Adrenal gland (tissue), 9 donors: ENCODE measurements at regions not wholly inside any gene's neighbourhood (a gene's known extent, or its start where the extent isn't known, plus 50 kb on each side); places are given as distances from the start of the nearest gene placed in this dataset.

ENCODE experiments used
- DNase-seq, 7 donors: peaks; one replicate each; pipeline ENCODE4 v3.0.0-alpha.2; 2019 to 2020
- H3K27ac ChIP-seq, 5 donors: fragments of 200-600 bp; sonication (generic) in 4 of 5; 1 replicate in 3 of 5; 2 replicates in 2 of 5; pipeline versions ENCODE4 v1.5.1 to v1.8.0; 2016 to 2020; ENCODE audit warnings: mild to moderate bottlenecking in 1 of 5
- H3K27me3 ChIP-seq: fragments of 200-600 bp; 2 replicates; pipeline ENCODE4 v1.8.0; 2021
- H3K36me3 ChIP-seq, 2 donors: fragments of 200-600 bp; replicated peaks in 1 of 2; 1 replicate in 1 of 2; 2 replicates in 1 of 2; pipeline versions ENCODE4 v1.5.1 to v1.8.0; 2018 to 2022
- H3K4me1 ChIP-seq, 2 donors: fragments of 200-600 bp; replicated peaks in 1 of 2; 1 replicate in 1 of 2; 2 replicates in 1 of 2; pipeline versions ENCODE4 v1.5.1 to v1.8.0; 2018 to 2021
- H3K4me3 ChIP-seq, 4 donors: fragments of 200-600 bp; sonication (generic) in 3 of 4; one replicate each; pipeline ENCODE4 v1.5.1; 2016 to 2018
- H3K9me3 ChIP-seq, 3 donors: fragments of 200-600 bp; sonication (generic) in 1 of 3; replicated peaks in 1 of 3; 1 replicate in 2 of 3; 2 replicates in 1 of 3; pipeline versions ENCODE4 v1.5.1 to v1.8.0; 2016 to 2021
- CTCF ChIP-seq, 6 experiments: fragments of 450-650 bp in 4 of 6; fragments of 200-600 bp in 2 of 6; sonication (generic) in 1 of 6; IDR thresholded peaks; 1 replicate in 5 of 6; 2 replicates in 1 of 6; pipeline versions ENCODE4 v1.5.1 to v1.8.0; 2016 to 2021; ENCODE audit warnings: antibody characterized with exemption in 6 of 6, mild to moderate bottlenecking in 2 of 6, moderate library complexity in 1 of 6
- POLR2A ChIP-seq, 2 donors: fragments of 450-650 bp; IDR thresholded peaks; one replicate each; pipeline ENCODE4 v1.6.1; 2017; ENCODE audit warnings: antibody characterized with exemption in 2 of 2, mild to moderate bottlenecking in 2 of 2, moderate library complexity in 1 of 2
- WGBS, 4 donors: extraction: QIAGEN DNeasy Blood & Tissue Kit in 2 of 4; methylation state at CpG; one replicate each; pipeline versions ENCODE4 v1.1.5 to v1.1.7; 2013 to 2017; 5-methylcytosine and 5-hydroxymethylcytosine counted together
- intact Hi-C, 2 donors: fragments of 100-400 bp; cut with DNase I; formaldehyde crosslinking; loops; one replicate each; pipeline versions ENCODE4 v1.14.1 to v1.15.0; 2022 to 2023
- donor health status: healthy with polysubstance abuse.
- donor health status: Bipolar disorder and iron deficiency.
- donor health status: DM: yes; HTN: yes; CAD: no.
- donor health status: DM: no; HTN: no; CAD: no.
- donor health status: DM: no; HTN: no; CAD: no.

GRCh38 chr14:99011385-99011784 lies 260.6 kb downstream of the BCL11B start:
- intact Hi-C loops: no loop called here
- no peak for TF ChIP-seq CTCF (IDR thresholded peaks at IDR 0.05)
- 82 to 90% (median 86%) methylated on average over 6 of the region's 6 CpGs for WGBS, 4 donors
- Histone ChIP-seq H3K27me3 (no peaks in the 10 kb centered on the region), H3K27ac (no peak overlapping the region), H3K4me1 (no peaks in the 10 kb centered on the region), H3K36me3 (no peaks in the 10 kb centered on the region), H3K9me3 (no peaks in the 10 kb centered on the region), H3K4me3 (no peak overlapping the region)
- no peak for DNase-seq

DNA sequence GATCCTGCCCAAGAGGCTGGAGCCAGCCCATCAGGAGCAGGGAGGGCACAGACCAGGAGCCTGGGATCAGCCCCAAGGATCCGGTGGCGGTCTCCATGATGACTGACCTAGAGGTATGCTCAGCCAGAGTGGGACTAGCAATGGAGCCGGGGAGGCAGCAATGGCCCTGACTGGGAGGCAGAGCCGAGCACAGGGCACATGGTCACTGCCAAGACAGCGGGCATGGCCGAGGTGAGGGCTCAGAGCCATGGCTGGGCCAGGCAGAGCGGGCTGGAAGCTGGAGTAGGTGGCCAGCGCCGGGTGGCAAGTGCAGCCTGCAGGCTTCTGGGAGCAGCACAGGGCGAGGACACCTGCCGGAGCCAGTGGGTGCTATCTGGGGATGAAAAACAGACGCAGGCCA lies 259.3 kb downstream of the BCL11B start:
- no peak for TF ChIP-seq CTCF (IDR thresholded peaks at IDR 0.05)
- no peak for TF ChIP-seq POLR2A (IDR thresholded peaks at IDR 0.05)
- H3K27ac ChIP-seq: no peak overlapping the region
- no peak overlapping the region for H3K4me3 ChIP-seq
- no peaks in the 10 kb centered on the region for H3K9me3 ChIP-seq
- no peaks in the 10 kb centered on the region for H3K4me1 ChIP-seq
- 76 to 92% (median 86%) methylated on average over 5 to 12 of the region's 12 CpGs for WGBS, 4 donors
- H3K36me3 ChIP-seq: no peaks in the 10 kb centered on the region
- no peaks in the 10 kb centered on the region for H3K27me3 ChIP-seq
- no peak for DNase-seq
- intact Hi-C loops: no loop called here

- no peak overlapping the region for H3K4me3 ChIP-seq
- no peak for DNase-seq
- H3K9me3 ChIP-seq: no peaks in the 10 kb centered on the region
- no peaks in the 10 kb centered on the region for H3K36me3 ChIP-seq
- intact Hi-C loops: no loop called here
- no peaks in the 10 kb centered on the region for H3K4me1 ChIP-seq
- H3K27ac ChIP-seq: no peak overlapping the region
- 79 to 92% (median 84%) methylated on average over 11 to 14 of the region's 14 CpGs for WGBS, 4 donors
- TF ChIP-seq CTCF (IDR thresholded peaks at IDR 0.05) (no peak), POLR2A (IDR thresholded peaks at IDR 0.05) (no peak)
- H3K27me3 ChIP-seq: no peaks in the 10 kb centered on the region
Observed at GRCh38 chr14:99015833-99016232, 256.2 kb downstream of the BCL11B start.

- H3K9me3 ChIP-seq: no peaks in the 10 kb centered on the region
- no peaks in the 10 kb centered on the region for H3K36me3 ChIP-seq
- no peak overlapping the region for H3K4me3 ChIP-seq
- intact Hi-C loops: no loop called here
- H3K4me1 ChIP-seq: no peaks in the 10 kb centered on the region
- H3K27me3 ChIP-seq: no peaks in the 10 kb centered on the region
- no peak for TF ChIP-seq POLR2A (IDR thresholded peaks at IDR 0.05)
- TF ChIP-seq CTCF (IDR thresholded peaks at IDR 0.05): no peak
- no peak overlapping the region for H3K27ac ChIP-seq
- DNase-seq: no peak
- 25 to 73% (median 47%) methylated on average over 1 of the region's 1 CpG for WGBS, 4 donors
Observed at GRCh38 chr14:99023371-99023770, 248.6 kb downstream of the BCL11B start.
